Tibial nerve (tissue), 4 donors: ENCODE measurements at regions not wholly inside any gene's neighbourhood (a gene's known extent, or its start where the extent isn't known, plus 50 kb on each side); places are given as distances from the start of the nearest gene placed in this dataset.

ENCODE experiments used
- CTCF ChIP-seq, 5 experiments: fragments of 200-600 bp in 3 of 5; fragments of 450-650 bp in 2 of 5; sonication (generic) in 3 of 5; IDR thresholded peaks; one replicate each; pipeline ENCODE4 v1.5.1; 2016 to 2019; ENCODE audit warnings: antibody characterized with exemption in 5 of 5, mild to moderate bottlenecking in 3 of 5, moderate library complexity in 2 of 5
- EP300 ChIP-seq, 2 donors: sonication (generic); formaldehyde crosslinking; IDR thresholded peaks; one replicate each; pipeline ENCODE4 v1.6.1; 2017; ENCODE audit warnings: antibody characterized with exemption in 2 of 2, mild to moderate bottlenecking in 1 of 2
- POLR2A ChIP-seq, 2 donors: fragments of 450-650 bp; IDR thresholded peaks; one replicate each; pipeline ENCODE4 v1.6.1; 2017; ENCODE audit warnings: antibody characterized with exemption in 2 of 2, mild to moderate bottlenecking in 2 of 2, moderate library complexity in 2 of 2

DNA sequence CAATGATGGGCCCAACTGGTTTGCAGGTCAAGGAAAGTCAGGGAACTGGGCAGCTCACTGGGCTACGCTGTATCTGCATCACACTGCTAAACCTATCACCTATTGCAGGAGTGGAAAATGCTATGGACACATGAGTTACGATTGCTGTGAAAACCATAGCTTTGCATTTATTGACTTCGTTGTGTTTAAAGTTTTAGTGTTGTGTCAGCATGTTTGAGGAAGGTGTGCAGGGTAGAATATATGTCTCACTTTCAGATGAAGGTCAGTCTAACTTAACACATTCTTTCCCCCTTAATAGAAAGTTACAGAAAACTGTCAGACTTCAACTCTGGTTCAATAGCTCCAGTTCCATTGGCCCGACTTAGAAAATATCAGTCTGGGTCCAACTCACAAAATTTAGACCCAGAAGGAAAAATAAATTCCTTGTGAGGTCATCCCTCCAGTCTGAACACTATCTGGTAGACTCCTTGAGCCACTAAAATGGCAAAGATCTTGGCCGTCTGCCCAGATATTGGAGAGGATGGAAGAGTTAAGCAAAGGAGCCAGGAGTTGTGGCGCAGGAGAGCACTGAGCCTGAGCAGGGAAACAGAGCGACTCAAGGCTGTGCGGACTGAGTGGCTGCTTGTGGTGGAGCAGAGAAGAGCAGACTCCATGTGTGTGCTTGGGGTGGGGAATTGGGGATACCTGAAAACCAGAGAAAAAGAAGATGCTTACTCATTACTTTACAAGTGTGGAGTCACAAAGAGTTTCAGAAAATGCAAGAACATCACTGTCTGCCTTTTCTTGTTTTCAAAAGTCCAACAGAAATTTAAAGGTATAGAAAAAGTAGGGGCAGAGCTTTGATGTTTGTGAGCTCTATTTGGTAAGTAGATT lies 518.5 kb downstream of the FGF9 start:
- no peak for TF ChIP-seq CTCF (IDR thresholded peaks at IDR 0.05)
- TF ChIP-seq EP300 (IDR thresholded peaks at IDR 0.05), result no peak
- TF ChIP-seq POLR2A (IDR thresholded peaks at IDR 0.05), result no peak
